ENCODE measurements at regions not wholly inside any gene's neighbourhood (a gene's known extent, or its start where the extent isn't known, plus 50 kb on each side); places are given as distances from the start of the nearest gene placed in this dataset.

DNA sequence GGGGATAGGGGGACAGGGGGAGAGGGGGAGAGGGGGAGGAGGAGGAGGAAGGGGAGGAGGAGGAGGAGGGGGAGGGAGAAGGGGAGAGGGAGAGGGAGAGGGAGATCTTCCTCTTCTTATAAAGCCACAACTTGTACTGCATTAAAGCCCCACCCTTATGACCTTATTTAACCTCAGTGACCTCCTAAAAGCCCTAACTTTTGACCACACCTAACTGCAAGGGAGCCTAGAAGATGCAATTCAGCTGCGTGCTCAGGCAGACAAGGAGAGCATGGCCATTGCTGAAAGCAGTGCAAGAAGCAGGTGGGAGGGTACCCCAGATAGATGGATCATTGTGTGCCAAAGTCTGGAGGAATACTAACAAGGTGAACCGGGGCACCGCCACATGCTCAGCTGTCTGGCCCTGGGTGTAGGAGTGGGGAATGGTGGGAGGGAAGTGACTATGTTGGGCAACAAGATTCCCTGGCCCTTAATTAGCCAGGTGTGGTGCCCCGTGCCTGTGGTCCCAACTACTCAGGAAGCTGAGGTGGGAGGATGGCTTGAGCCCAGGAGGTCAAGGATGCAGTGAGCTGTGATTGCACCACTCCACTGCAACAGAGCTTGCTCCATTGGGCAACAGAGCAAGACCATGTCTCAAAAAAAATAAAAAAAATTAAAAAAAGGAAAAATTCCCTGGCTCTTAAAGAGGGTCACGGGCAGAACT, 125.4 kb upstream of the BOD1 start:
- in situ Hi-C loops (cut with MboI; ENCODE audit: low pct_unique_long_range_greater_than_20kb, low sequenced_read_pairs, unreplicated experiment) = no loop called here
- TF ChIP-seq CTCF (IDR thresholded peaks at IDR 0.05; ENCODE audit: extremely low read depth, insufficient read depth, missing control alignments) = no peak
- DNase-seq (ENCODE audit: low spot score) = no peak

- DNase-seq (ENCODE audit: low spot score) = peak; percentile 83
- in situ Hi-C loops (cut with MboI; ENCODE audit: low pct_unique_long_range_greater_than_20kb, low sequenced_read_pairs, unreplicated experiment) = no loop called here
- no peak for TF ChIP-seq CTCF (IDR thresholded peaks at IDR 0.05; ENCODE audit: extremely low read depth, insufficient read depth, missing control alignments)
Observed at GRCh38 chr5:173742432-173742816, 126.0 kb upstream of the BOD1 start.

- TF ChIP-seq CTCF (IDR thresholded peaks at IDR 0.05; ENCODE audit: extremely low read depth, insufficient read depth, missing control alignments) = no peak
- DNase-seq (ENCODE audit: low spot score) = peak; percentile 62
- in situ Hi-C loops (cut with MboI; ENCODE audit: low pct_unique_long_range_greater_than_20kb, low sequenced_read_pairs, unreplicated experiment) = no loop called here
Observed at GRCh38 chr5:173743641-173744343, 127.3 kb upstream of the BOD1 start.

DNA sequence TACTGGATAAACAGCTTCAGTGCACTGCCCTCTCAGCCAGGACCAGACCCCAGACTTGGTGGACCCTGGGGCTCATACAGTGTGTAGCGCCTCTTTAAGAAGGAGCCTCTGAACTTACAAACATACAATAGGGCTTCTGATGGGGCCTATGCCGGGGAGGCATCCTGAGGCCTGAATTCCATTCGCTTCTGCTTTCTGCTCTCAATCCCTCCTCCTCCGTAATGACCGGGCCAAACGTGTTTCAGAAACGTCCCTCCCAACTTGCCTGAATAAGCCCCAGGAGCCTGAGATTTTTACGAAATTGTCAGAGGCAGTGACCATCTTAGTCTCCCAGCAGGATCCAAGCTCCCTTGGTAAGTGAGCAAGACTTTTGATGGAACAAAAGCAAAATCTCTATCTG, 128.1 kb upstream of the BOD1 start:
- in situ Hi-C loops (cut with MboI; ENCODE audit: low pct_unique_long_range_greater_than_20kb, low sequenced_read_pairs, unreplicated experiment) = no loop called here

GRCh38 chr5:173745123-173745522, 128.7 kb upstream of the BOD1 start:
- no peak for TF ChIP-seq CTCF (IDR thresholded peaks at IDR 0.05; ENCODE audit: extremely low read depth, insufficient read depth, missing control alignments)
- in situ Hi-C loops (cut with MboI; ENCODE audit: low pct_unique_long_range_greater_than_20kb, low sequenced_read_pairs, unreplicated experiment) = no loop called here
- peak; percentile 34 for DNase-seq (ENCODE audit: low spot score)

More for the DNA sequence above, 128.1 kb upstream of the BOD1 start:
- no peak for DNase-seq (ENCODE audit: low spot score)
- TF ChIP-seq CTCF (IDR thresholded peaks at IDR 0.05; ENCODE audit: extremely low read depth, insufficient read depth, missing control alignments) = no peak

DNA sequence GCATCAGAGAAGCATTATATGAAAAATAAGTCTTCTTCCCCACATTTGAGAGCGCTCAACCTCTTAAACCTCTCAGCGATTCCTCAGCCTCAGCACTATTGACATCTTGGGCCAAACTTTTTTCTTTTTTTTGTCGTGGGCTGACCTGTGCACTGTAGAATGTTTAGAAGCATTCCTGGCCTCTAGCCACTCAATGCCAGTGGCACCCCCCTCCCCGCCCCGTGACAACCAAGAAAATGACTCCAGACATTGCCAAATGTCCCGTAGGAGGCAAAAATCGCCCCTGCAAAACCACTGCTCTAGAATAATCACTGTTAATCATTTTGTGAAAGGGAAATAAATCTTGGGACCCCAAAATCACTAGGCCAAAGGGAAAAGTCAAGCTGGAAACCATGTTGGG, 129.1 kb upstream of the BOD1 start:
- TF ChIP-seq CTCF (IDR thresholded peaks at IDR 0.05; ENCODE audit: extremely low read depth, insufficient read depth, missing control alignments) = no peak
- in situ Hi-C loops (cut with MboI; ENCODE audit: low pct_unique_long_range_greater_than_20kb, low sequenced_read_pairs, unreplicated experiment) = no loop called here
- DNase-seq (ENCODE audit: low spot score) = no peak
